ENCODE measurements at regions not wholly inside any gene's neighbourhood (a gene's known extent, or its start where the extent isn't known, plus 50 kb on each side); places are given as distances from the start of the nearest gene placed in this dataset.

DNA sequence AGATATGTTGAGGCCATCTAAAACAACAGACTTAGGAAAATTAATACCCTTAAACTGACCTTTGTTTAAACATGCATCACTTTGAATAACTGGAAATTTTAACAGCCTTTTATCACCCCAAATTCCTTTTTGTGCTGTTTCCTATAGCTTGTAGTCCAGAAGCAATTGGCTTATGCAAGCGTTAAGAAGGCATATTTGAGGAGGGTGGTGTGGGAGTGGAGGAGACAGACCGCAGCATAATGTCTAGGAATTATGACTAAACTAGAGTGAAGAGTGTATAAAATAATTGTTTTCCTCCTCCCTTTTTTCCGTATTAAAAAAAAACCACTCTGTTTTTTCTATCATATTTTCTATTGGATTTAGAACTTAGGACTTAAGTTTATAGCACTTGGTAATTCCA is 51.8 kb upstream of the MPDZ start:
- no peaks in the 10 kb centered on the region for H3K27me3 ChIP-seq (ENCODE audit: insufficient read depth, poor library complexity, severe bottlenecking)

DNA sequence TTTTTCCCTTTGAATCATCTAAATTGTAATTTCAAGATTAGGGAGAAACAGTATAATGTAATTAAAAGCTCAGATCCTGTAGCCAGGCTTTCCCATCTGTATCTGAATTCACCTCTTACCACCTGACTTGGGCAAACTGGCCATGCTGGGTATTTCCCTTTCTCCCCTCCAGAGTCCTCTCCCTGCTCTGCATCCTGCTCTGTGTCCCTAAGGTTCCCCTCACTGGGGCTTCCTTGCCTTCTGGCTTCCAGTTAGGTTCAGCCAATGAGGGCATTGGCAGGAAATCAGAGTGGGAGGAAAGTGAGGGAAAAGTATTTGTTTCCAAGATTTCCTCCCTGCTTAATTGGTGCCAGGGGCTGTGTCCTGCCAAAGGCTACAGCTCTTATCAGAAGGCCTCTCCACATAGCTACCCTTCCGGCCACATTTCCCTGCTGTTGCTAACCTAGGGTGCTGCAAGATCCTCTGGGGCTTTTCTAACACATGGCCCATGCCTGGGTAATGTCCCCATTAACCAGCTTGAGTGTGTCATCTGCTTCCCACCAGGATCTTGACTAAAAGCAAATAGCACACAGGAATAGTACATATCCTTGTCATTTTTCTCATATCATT is 51.0 kb upstream of the MPDZ start:
- no peak overlapping the region for H3K27ac ChIP-seq (replicated peaks)
- DNase-seq (ENCODE audit: low read depth in 1 of 2, low spot score in 1 of 2), result no peak
- no peak for TF ChIP-seq POLR2AphosphoS5 (IDR thresholded peaks at IDR 0.05; ENCODE audit: low read depth)
- TF ChIP-seq SPI1 (IDR thresholded peaks at IDR 0.05; ENCODE audit: borderline replicate concordance, low read depth), result no peak
- TF ChIP-seq, protein P1, sequence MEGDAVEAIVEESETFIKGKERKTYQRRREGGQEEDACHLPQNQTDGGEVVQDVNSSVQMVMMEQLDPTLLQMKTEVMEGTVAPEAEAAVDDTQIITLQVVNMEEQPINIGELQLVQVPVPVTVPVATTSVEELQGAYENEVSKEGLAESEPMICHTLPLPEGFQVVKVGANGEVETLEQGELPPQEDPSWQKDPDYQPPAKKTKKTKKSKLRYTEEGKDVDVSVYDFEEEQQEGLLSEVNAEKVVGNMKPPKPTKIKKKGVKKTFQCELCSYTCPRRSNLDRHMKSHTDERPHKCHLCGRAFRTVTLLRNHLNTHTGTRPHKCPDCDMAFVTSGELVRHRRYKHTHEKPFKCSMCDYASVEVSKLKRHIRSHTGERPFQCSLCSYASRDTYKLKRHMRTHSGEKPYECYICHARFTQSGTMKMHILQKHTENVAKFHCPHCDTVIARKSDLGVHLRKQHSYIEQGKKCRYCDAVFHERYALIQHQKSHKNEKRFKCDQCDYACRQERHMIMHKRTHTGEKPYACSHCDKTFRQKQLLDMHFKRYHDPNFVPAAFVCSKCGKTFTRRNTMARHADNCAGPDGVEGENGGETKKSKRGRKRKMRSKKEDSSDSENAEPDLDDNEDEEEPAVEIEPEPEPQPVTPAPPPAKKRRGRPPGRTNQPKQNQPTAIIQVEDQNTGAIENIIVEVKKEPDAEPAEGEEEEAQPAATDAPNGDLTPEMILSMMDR (IDR thresholded peaks at IDR 0.05; ENCODE audit: insufficient read depth, low read length), result no peak
- TF ChIP-seq GABPA (IDR thresholded peaks at IDR 0.05; ENCODE audit: low read depth), result no peak
- TF ChIP-seq, protein P2, sequence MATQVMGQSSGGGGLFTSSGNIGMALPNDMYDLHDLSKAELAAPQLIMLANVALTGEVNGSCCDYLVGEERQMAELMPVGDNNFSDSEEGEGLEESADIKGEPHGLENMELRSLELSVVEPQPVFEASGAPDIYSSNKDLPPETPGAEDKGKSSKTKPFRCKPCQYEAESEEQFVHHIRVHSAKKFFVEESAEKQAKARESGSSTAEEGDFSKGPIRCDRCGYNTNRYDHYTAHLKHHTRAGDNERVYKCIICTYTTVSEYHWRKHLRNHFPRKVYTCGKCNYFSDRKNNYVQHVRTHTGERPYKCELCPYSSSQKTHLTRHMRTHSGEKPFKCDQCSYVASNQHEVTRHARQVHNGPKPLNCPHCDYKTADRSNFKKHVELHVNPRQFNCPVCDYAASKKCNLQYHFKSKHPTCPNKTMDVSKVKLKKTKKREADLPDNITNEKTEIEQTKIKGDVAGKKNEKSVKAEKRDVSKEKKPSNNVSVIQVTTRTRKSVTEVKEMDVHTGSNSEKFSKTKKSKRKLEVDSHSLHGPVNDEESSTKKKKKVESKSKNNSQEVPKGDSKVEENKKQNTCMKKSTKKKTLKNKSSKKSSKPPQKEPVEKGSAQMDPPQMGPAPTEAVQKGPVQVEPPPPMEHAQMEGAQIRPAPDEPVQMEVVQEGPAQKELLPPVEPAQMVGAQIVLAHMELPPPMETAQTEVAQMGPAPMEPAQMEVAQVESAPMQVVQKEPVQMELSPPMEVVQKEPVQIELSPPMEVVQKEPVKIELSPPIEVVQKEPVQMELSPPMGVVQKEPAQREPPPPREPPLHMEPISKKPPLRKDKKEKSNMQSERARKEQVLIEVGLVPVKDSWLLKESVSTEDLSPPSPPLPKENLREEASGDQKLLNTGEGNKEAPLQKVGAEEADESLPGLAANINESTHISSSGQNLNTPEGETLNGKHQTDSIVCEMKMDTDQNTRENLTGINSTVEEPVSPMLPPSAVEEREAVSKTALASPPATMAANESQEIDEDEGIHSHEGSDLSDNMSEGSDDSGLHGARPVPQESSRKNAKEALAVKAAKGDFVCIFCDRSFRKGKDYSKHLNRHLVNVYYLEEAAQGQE (IDR thresholded peaks at IDR 0.05; ENCODE audit: insufficient replicate concordance, low read depth), result no peak

More for the DNA sequence above, 51.8 kb upstream of the MPDZ start:
- no peak overlapping the region for H3K27ac ChIP-seq (replicated peaks)
- no peak for DNase-seq (ENCODE audit: low read depth in 1 of 2, low spot score in 1 of 2)
- no peak overlapping the region for H3K4me3 ChIP-seq (replicated peaks; ENCODE audit: insufficient read depth, low read length)
- TF ChIP-seq, protein P1 (IDR thresholded peaks at IDR 0.05; ENCODE audit: insufficient read depth, low read length), result no peak
- TF ChIP-seq SPI1 (IDR thresholded peaks at IDR 0.05; ENCODE audit: borderline replicate concordance, low read depth) (no peak), GABPA (IDR thresholded peaks at IDR 0.05; ENCODE audit: low read depth) (no peak), POLR2AphosphoS5 (IDR thresholded peaks at IDR 0.05; ENCODE audit: low read depth) (no peak)
- TF ChIP-seq, protein P2 (IDR thresholded peaks at IDR 0.05; ENCODE audit: insufficient replicate concordance, low read depth), result no peak

More for the DNA sequence above, 51.0 kb upstream of the MPDZ start:
- H3K27me3 ChIP-seq (ENCODE audit: insufficient read depth, poor library complexity, severe bottlenecking), result no peaks in the 10 kb centered on the region
- no peak overlapping the region for H3K4me3 ChIP-seq (replicated peaks; ENCODE audit: insufficient read depth, low read length)
